HepG2 (cell line): ENCODE measurements at regions not wholly inside any gene's neighbourhood (a gene's known extent, or its start where the extent isn't known, plus 50 kb on each side); places are given as distances from the start of the nearest gene placed in this dataset.

Experiments used
- ATF7 ChIP-seq, 2 experiments: fragments of 450-650 bp in 1 of 2; sonication (generic) in 1 of 2; formaldehyde crosslinking in 1 of 2; IDR thresholded peaks; 2 replicates each; pipeline versions ENCODE4 v1.4.0 to v1.6.1; 2016 to 2020; ENCODE audit warnings: antibody characterized with exemption in 1 of 2, mild to moderate bottlenecking in 1 of 2, missing genetic modification reagents in 1 of 2
- ESRRA ChIP-seq: sonication (generic); formaldehyde crosslinking; IDR thresholded peaks from 2 replicates; pipeline ENCODE4 v1.5.1; 2020; ENCODE audit warnings: mild to moderate bottlenecking, low read depth, missing genetic modification reagents
- HDAC6 ChIP-seq: fragments of 200-600 bp; sonication (generic); IDR thresholded peaks from 2 replicates; pipeline ENCODE4 v1.7.0; 2017; ENCODE audit warnings: mild to moderate bottlenecking, antibody characterized with exemption, low read length, low read depth
- KLF6 ChIP-seq: IDR thresholded peaks from 2 replicates; pipeline ENCODE4 v1.8.0; 2016; ENCODE audit warnings: missing biosample characterization, missing genetic modification reagents
- POLR2A ChIP-seq, 2 experiments: IDR thresholded peaks; 2 replicates each; pipeline ENCODE4 v1.6.1; 2011; ENCODE audit warnings: low read depth in 2 of 2, low read length in 2 of 2, mild to moderate bottlenecking in 1 of 2, moderate library complexity in 1 of 2; ENCODE audit not compliant: insufficient read depth in 1 of 2
- SP2 ChIP-seq: sonication (generic); formaldehyde crosslinking; IDR thresholded peaks from 2 replicates; pipeline ENCODE4 v1.5.1; 2020; ENCODE audit warnings: mild to moderate bottlenecking, missing genetic modification reagents
- ZFP36L1 ChIP-seq: sonication (generic); formaldehyde crosslinking; IDR thresholded peaks from 2 replicates; pipeline ENCODE4 v1.8.0; 2022; ENCODE audit warnings: mild to moderate bottlenecking, missing genetic modification reagents, moderate library complexity
- ZNF263 ChIP-seq: sonication (generic); formaldehyde crosslinking; IDR thresholded peaks from 2 replicates; pipeline ENCODE4 v1.4.0; 2020; ENCODE audit warnings: missing genetic modification reagents
- ZNF335 ChIP-seq: sonication (generic); formaldehyde crosslinking; IDR thresholded peaks from 2 replicates; pipeline ENCODE4 v1.4.0; 2020; ENCODE audit warnings: missing genetic modification reagents
- ZNF780A ChIP-seq: sonication (generic); formaldehyde crosslinking; IDR thresholded peaks from 2 replicates; pipeline ENCODE4 v1.8.0; 2022; ENCODE audit warnings: mild to moderate bottlenecking, missing genetic modification reagents, moderate library complexity

GRCh38 chr2:234850818-234851217 is 101.0 kb upstream of the SH3BP4 start:
- TF ChIP-seq ZFP36L1 (CRISPR knock-in tag) = no peak
- TF ChIP-seq ATF7 (IDR thresholded peaks at IDR 0.05) = no peak
- no peak for TF ChIP-seq ATF7 (CRISPR knock-in tag; IDR thresholded peaks at IDR 0.05)
- no peak for TF ChIP-seq ESRRA (CRISPR knock-in tag)
- TF ChIP-seq KLF6 = no peak
- no peak for TF ChIP-seq HDAC6
- TF ChIP-seq ZNF263 (CRISPR knock-in tag) = no peak
- TF ChIP-seq POLR2A (IDR thresholded peaks at IDR 0.05; ENCODE audit: insufficient read depth in 1 of 2, low read depth in 2 of 2, low read length in 2 of 2) = no peak
- TF ChIP-seq ZNF780A (CRISPR knock-in tag) = no peak
- TF ChIP-seq SP2 = no peak
- no peak for TF ChIP-seq ZNF335
